SK-N-SH treated with all-trans-retinoic acid at 6 μM for 48 hours (cell line): ENCODE measurements at regions not wholly inside any gene's neighbourhood (a gene's known extent, or its start where the extent isn't known, plus 50 kb on each side); places are given as distances from the start of the nearest gene placed in this dataset.

Source experiments
- ARNTL ChIP-seq: fragments of 450-650 bp; formaldehyde crosslinking; IDR thresholded peaks from 2 replicates; pipeline ENCODE4 v1.5.0; 2020; ENCODE audit warnings: low read depth, mild to moderate bottlenecking, moderate library complexity, borderline replicate concordance
- BACH2 ChIP-seq: fragments of 250-450 bp; sonication (Bioruptor Pico); IDR thresholded peaks from 2 replicates; pipeline ENCODE4 v1.9.0; 2021; ENCODE audit warnings: mild to moderate bottlenecking, borderline replicate concordance
- RARB ChIP-seq: fragments of 250-450 bp; sonication (Bioruptor Pico); IDR thresholded peaks from 2 replicates; pipeline ENCODE4 v1.8.0; 2021; ENCODE audit warnings: mild to moderate bottlenecking, moderate library complexity
- SNAI2 ChIP-seq: fragments of 250-450 bp; sonication (Bioruptor Pico); IDR thresholded peaks from 2 replicates; pipeline ENCODE4 v1.5.0; 2020; ENCODE audit warnings: mild to moderate bottlenecking, moderate library complexity
- TOX ChIP-seq: fragments of 250-450 bp; sonication (Bioruptor Pico); IDR thresholded peaks from 2 replicates; pipeline ENCODE4 v1.8.0; 2021; ENCODE audit warnings: mild to moderate bottlenecking, moderate library complexity, borderline replicate concordance
- TF ChIP-seq, protein P1 (sequence below): fragments of 250-450 bp; sonication (Bioruptor Pico); IDR thresholded peaks from 2 replicates; pipeline ENCODE4 v1.8.0; 2020; ENCODE audit warnings: mild to moderate bottlenecking, moderate library complexity, borderline replicate concordance
- TF ChIP-seq, protein P2 (sequence below): fragments of 250-450 bp; sonication (Bioruptor Pico); IDR thresholded peaks from 2 replicates; pipeline ENCODE4 v1.5.1; 2020; ENCODE audit warnings: low read depth, mild to moderate bottlenecking, moderate library complexity

DNA sequence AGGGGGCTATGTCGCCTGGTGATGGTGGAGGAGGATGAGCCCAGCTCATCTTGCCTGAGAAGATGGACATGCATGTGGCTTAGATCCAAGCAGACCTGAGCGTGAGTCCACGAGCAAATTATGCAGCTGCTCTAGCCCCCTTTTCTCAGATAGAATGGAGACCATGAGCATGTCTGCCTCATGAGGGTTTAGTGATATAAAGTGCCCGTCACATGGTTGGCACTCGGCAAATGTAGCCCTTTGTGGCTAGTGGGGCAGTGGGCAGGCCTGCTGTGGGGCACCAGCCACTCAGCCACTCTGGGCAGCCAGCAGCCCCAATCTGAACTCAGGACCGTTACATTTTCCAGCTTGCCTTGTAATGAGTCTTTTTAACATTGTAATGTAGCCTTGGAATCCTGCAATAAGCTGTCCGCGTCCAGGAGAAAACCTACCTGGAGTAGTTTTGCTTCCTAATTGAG, 92.1 kb upstream of the HS6ST1 start:
- TF ChIP-seq BACH2 (no peak), ARNTL (CRISPR knock-in tag) (no peak), RARB (CRISPR knock-in tag) (no peak), TOX (no peak), SNAI2 (CRISPR knock-in tag) (no peak)
- TF ChIP-seq, protein P1, sequence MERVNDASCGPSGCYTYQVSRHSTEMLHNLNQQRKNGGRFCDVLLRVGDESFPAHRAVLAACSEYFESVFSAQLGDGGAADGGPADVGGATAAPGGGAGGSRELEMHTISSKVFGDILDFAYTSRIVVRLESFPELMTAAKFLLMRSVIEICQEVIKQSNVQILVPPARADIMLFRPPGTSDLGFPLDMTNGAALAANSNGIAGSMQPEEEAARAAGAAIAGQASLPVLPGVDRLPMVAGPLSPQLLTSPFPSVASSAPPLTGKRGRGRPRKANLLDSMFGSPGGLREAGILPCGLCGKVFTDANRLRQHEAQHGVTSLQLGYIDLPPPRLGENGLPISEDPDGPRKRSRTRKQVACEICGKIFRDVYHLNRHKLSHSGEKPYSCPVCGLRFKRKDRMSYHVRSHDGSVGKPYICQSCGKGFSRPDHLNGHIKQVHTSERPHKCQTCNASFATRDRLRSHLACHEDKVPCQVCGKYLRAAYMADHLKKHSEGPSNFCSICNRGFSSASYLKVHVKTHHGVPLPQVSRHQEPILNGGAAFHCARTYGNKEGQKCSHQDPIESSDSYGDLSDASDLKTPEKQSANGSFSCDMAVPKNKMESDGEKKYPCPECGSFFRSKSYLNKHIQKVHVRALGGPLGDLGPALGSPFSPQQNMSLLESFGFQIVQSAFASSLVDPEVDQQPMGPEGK (CRISPR knock-in tag): no peak
- TF ChIP-seq, protein P2, sequence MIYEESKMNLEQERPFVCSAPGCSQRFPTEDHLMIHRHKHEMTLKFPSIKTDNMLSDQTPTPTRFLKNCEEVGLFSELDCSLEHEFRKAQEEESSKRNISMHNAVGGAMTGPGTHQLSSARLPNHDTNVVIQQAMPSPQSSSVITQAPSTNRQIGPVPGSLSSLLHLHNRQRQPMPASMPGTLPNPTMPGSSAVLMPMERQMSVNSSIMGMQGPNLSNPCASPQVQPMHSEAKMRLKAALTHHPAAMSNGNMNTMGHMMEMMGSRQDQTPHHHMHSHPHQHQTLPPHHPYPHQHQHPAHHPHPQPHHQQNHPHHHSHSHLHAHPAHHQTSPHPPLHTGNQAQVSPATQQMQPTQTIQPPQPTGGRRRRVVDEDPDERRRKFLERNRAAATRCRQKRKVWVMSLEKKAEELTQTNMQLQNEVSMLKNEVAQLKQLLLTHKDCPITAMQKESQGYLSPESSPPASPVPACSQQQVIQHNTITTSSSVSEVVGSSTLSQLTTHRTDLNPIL (CRISPR knock-in tag): no peak
